HCT116 (cell line): ENCODE measurements at regions not wholly inside any gene's neighbourhood (a gene's known extent, or its start where the extent isn't known, plus 50 kb on each side); places are given as distances from the start of the nearest gene placed in this dataset.

ENCODE experiments used
- ATAC-seq: fragments of 200-7000 bp; cut with Tn5 transposase; 2 replicates; pipeline ENCODE4 v1.9.1; 2020; ENCODE audit warnings: mild to moderate bottlenecking, moderate library complexity
- BruUV-seq: library from RNA; stranded (reverse); fragments of 400-500 nt; replicated peaks from 2 replicates; lab custom pipeline; 2021; lab: Mats Ljungman, UMichigan
- CTCF ChIA-PET: fragments of 300-600 bp; sonication (Branson Sonifier 250); formaldehyde crosslinking; loops from one replicate; lab custom pipeline; 2021; ENCODE audit warnings: antibody characterized with exemption; lab: Charles Lee
- POLR2A ChIA-PET: fragments of 300-600, 350-600 bp; sonication (Branson Sonifier 250); formaldehyde crosslinking; loops from one replicate; lab custom pipeline; 2021; ENCODE audit warnings: antibody characterized with exemption; lab: Charles Lee
- RAD21 ChIA-PET, 2 experiments: fragments of 300-600 bp; sonication (Branson Sonifier 250); formaldehyde crosslinking; loops; one replicate each; lab custom pipeline; 2023; ENCODE audit warnings: low total read pairs in 2 of 2; ENCODE audit not compliant: uncharacterized antibody in 2 of 2, unreplicated experiment in 2 of 2, low non-redundant PET in 1 of 2; lab: Charles Lee
- DNase-seq: peaks from one replicate; pipeline ENCODE4 v3.0.0-alpha.2; 2010; ENCODE audit warnings: low read depth, low spot score
- H2AFZ ChIP-seq: fragments of 200-600 bp; shearing (Covaris generic), sonication (generic); 2 replicates; pipeline ENCODE4 v1.6.1; 2017; ENCODE audit warnings: low read depth, mixed run types, mixed read lengths, antibody characterized with exemption, low read length; ENCODE audit not compliant: poor library complexity, severe bottlenecking
- H3K27ac ChIP-seq: 2 replicates; pipeline ENCODE4 v1.5.1; 2012; ENCODE audit warnings: low read depth, low read length
- H3K27me3 ChIP-seq: fragments of 200-600 bp; sonication (generic); 2 replicates; pipeline ENCODE4 v1.6.1; 2016; ENCODE audit warnings: mixed run types, low read length, mixed read lengths; ENCODE audit not compliant: insufficient read depth
- H3K36me3 ChIP-seq, 2 experiments: fragments of 200-500 bp in 1 of 2; fragments of 200-600 bp in 1 of 2; sonication (Bioruptor generic) in 1 of 2; sonication (generic) in 1 of 2; 2 replicates each; pipeline versions ENCODE4 v1.5.1 to v1.6.1; 2014 to 2016; ENCODE audit warnings: low read length in 2 of 2, inconsistent platforms in 1 of 2, mixed read lengths in 1 of 2, mixed run types in 1 of 2; ENCODE audit not compliant: insufficient read depth in 2 of 2, control insufficient read depth in 1 of 2
- H3K4me1 ChIP-seq, 2 experiments: fragments of 200-600 bp in 1 of 2; sonication (generic) in 1 of 2; 2 replicates each; pipeline versions ENCODE4 v1.5.1 to v1.6.1; 2012 to 2017; ENCODE audit warnings: low read length in 2 of 2, inconsistent platforms in 1 of 2, mild to moderate bottlenecking in 1 of 2, mixed read lengths in 1 of 2, mixed run types in 1 of 2, moderate library complexity in 1 of 2; ENCODE audit not compliant: insufficient read depth in 2 of 2, control insufficient read depth in 1 of 2
- H3K4me2 ChIP-seq: fragments of 200-600 bp; sonication (generic); 2 replicates; pipeline ENCODE4 v1.6.1; 2017; ENCODE audit warnings: mixed run types, low read length, mixed read lengths
- H3K4me3 ChIP-seq, 2 experiments: fragments of 200-600 bp in 1 of 2; sonication (generic) in 1 of 2; replicated peaks in 1 of 2; 2 replicates each; pipeline ENCODE4 v1.5.1; 2011 to 2016; ENCODE audit warnings: low read length in 2 of 2, control low read depth in 1 of 2, low read depth in 1 of 2, mild to moderate bottlenecking in 1 of 2, mixed read lengths in 1 of 2, mixed run types in 1 of 2
- H3K79me2 ChIP-seq: fragments of 200-600 bp; sonication (generic); 2 replicates; pipeline ENCODE4 v1.6.1; 2017; ENCODE audit warnings: mild to moderate bottlenecking, mixed run types, low read length, moderate library complexity, mixed read lengths; ENCODE audit not compliant: insufficient read depth
- H3K9ac ChIP-seq: fragments of 200-600 bp; sonication (generic); 2 replicates; pipeline ENCODE4 v1.6.1; 2016; ENCODE audit warnings: low read length, mixed read lengths
- H3K9me2 ChIP-seq: fragments of 200-600 bp; sonication (generic), shearing (Covaris generic); 2 replicates; pipeline ENCODE4 v1.6.1; 2017; ENCODE audit warnings: mixed run types, mild to moderate bottlenecking, moderate library complexity; ENCODE audit not compliant: insufficient read depth
- H3K9me3 ChIP-seq, 2 experiments: fragments of 200-500 bp in 1 of 2; fragments of 200-600 bp in 1 of 2; sonication (Bioruptor generic) in 1 of 2; sonication (generic) in 1 of 2; 2 replicates each; pipeline ENCODE4 v1.6.1; 2014 to 2017; ENCODE audit warnings: low read length in 2 of 2, mixed read lengths in 2 of 2, inconsistent platforms in 1 of 2, low read depth in 1 of 2, mild to moderate bottlenecking in 1 of 2, mixed run types in 1 of 2, moderate library complexity in 1 of 2; ENCODE audit not compliant: control insufficient read depth in 1 of 2, insufficient read depth in 1 of 2
- H4K20me1 ChIP-seq: fragments of 200-600 bp; sonication (generic), shearing (Covaris generic); 2 replicates; pipeline ENCODE4 v1.6.1; 2017; ENCODE audit warnings: mixed run types, mild to moderate bottlenecking, moderate library complexity; ENCODE audit not compliant: insufficient read depth
- CBX3 ChIP-seq: IDR thresholded peaks from 2 replicates; pipeline ENCODE4 v1.6.1; 2012; ENCODE audit warnings: low read depth
- EZH2 ChIP-seq: fragments of 200-600 bp; sonication (generic); IDR thresholded peaks from 2 replicates; pipeline ENCODE4 v1.6.1; 2017; ENCODE audit warnings: antibody characterized with exemption, mixed run types
- EZH2phosphoT487 ChIP-seq: fragments of 200-600 bp; IDR thresholded peaks from 2 replicates; pipeline ENCODE4 v1.6.1; 2018; ENCODE audit warnings: antibody characterized with exemption, borderline replicate concordance
- POLR2A ChIP-seq: IDR thresholded peaks from 2 replicates; pipeline ENCODE4 v1.7.0; 2011; ENCODE audit warnings: borderline replicate concordance; ENCODE audit not compliant: insufficient read depth, insufficient read length; ENCODE audit errors: extremely low read depth
- REST ChIP-seq: IDR thresholded peaks from 2 replicates; pipeline ENCODE4 v1.6.1; 2012; ENCODE audit warnings: low read depth
- SIN3A ChIP-seq: IDR thresholded peaks from 2 replicates; pipeline ENCODE4 v1.6.1; 2012; ENCODE audit warnings: low read depth
- SP1 ChIP-seq: IDR thresholded peaks from 2 replicates; pipeline ENCODE4 v1.6.1; 2012; ENCODE audit warnings: low read depth
- SRF ChIP-seq: IDR thresholded peaks from 2 replicates; pipeline ENCODE4 v1.6.1; 2012; ENCODE audit warnings: low read depth
- TCF7L2 ChIP-seq: IDR thresholded peaks from 2 replicates; pipeline ENCODE4 v1.7.0; 2011; ENCODE audit warnings: borderline replicate concordance, inconsistent platforms; ENCODE audit not compliant: insufficient read depth, insufficient read length; ENCODE audit errors: extremely low read depth
- ZBTB33 ChIP-seq: IDR thresholded peaks from 2 replicates; pipeline ENCODE4 v1.6.1; 2011; ENCODE audit warnings: mild to moderate bottlenecking, low read length, moderate library complexity; ENCODE audit not compliant: insufficient replicate concordance; ENCODE audit errors: extremely low read depth
- ZFX ChIP-seq: fragments of 450-650 bp; IDR thresholded peaks from 2 replicates; pipeline ENCODE4 v1.6.1; 2017
- intact Hi-C: fragments of 100-400 bp; cut with micrococcal nuclease; formaldehyde crosslinking; loops from 2 replicates; pipeline ENCODE4 v1.10.0; 2022

- Histone ChIP-seq H3K79me2 (no peaks in the 10 kb centered on the region), H3K4me1 (no peaks in the 10 kb centered on the region), H3K4me2 (no peak overlapping the region), H3K9me3 (peaks cover 10 to 25% of the 10 kb centered on the region in 2 experiments; a peak in 2 of 4 replicates), H4K20me1 (no peaks in the 10 kb centered on the region), H3K9ac (no peak overlapping the region), H3K9me2 (no peaks in the 10 kb centered on the region), H3K36me3 (no peaks in the 10 kb centered on the region), H2AFZ (no peak overlapping the region), H3K4me3 (no peak overlapping the region), H3K27me3 (no peaks in the 10 kb centered on the region), H3K27ac (no peak overlapping the region)
- TF ChIP-seq ZFX = no peak
- TF ChIP-seq REST = no peak
- TF ChIP-seq EZH2phosphoT487 = no peak
- no peak for TF ChIP-seq SIN3A
- TF ChIP-seq SRF = no peak
- no peak for TF ChIP-seq EZH2
- TF ChIP-seq SP1 = no peak
- TF ChIP-seq CBX3 = no peak
- TF ChIP-seq TCF7L2 = no peak
- TF ChIP-seq POLR2A = no peak
- TF ChIP-seq ZBTB33 = no peak
- intact Hi-C loops = no loop called here
- ChIA-PET CTCF (no interaction called here), RAD21 (no interaction called here), POLR2A (no interaction called here)
- BruUV-seq = no TSS peak
- no peak for ATAC-seq
- DNase-seq = no peak
Observed at GRCh38 chr7:68998136-68998535, 600.1 kb upstream of the AUTS2 start.
